ENCODE measurements at regions not wholly inside any gene's neighbourhood (a gene's known extent, or its start where the extent isn't known, plus 50 kb on each side); places are given as distances from the start of the nearest gene placed in this dataset.

DNA sequence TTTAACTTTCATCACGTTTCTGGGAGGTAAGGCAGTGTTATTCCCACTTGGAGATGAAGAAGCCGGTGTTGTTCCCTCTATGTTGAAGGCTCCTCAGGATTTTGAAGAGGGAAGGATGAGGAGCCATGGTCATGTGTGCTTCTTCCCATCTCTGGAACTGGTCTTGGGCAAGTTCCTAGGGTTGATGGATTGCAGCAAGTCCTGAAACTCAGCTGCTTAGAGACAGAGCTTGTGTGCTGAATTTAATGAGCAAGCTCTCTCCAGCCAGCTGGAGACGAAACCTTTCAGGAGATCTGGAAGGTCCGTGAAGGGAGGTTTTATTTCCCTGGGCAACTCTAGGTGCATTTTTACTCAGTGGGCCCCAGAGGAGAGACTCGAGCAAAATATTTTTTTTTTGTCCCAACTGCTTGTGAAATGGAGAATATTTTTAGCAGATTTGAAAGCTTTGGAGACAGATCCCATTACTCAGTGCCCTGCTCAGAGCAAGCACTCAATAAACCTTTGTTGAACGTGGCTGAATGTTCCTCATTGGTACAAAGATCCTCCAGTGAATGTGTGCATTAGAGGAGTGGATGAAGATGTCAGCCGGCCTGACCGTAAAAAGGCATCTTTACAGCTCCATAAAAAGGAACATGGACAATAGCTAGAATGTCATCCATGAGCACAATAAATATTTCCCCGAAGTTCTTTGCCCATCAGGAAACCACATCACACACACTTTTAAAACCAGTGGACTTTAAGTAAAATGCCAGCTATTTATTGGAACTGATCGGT, 55.6 kb upstream of the RGMA start:
- intact Hi-C loops (cut with micrococcal nuclease), result no loop called here

DNA sequence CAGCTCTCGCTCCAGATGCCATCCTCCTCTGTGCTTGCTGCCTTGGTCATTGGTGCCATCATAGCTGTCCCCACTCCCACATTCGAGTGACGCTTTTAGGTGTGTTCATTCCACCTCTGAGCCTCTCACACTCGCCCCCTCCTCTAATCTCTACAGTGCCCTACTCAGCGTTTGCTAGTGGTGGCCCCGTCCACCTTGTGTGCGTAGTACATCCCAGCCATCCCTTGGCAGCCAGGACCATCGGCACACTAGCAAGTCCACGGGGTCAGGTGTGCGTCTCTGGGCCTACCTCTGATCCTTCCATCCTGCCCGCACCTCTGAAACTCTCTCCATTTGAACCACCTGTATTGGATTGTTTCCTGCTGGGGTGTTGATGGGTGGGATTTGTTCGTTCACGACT, 54.2 kb upstream of the RGMA start:
- intact Hi-C loops (cut with micrococcal nuclease), result no loop called here

DNA sequence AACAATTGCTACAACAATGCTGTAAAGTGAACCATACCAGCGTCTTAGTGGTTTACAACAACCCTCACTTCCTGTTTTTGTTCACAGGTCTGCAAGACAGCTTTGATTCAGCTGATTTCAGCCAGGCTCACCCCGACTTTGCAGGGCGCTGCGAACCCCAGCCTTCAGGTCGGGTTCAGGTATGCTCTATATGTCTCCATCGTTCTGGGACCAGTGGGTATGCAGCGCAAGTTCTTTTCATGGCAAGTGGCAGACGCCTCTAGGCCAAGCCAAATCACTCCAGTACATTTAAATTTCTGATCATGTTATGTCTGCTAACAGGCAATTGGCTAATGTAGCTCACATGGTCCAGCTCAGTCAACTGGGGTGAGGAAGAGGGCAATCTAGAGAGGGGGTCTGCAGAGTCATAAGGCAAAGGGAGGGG, 52.4 kb upstream of the RGMA start:
- intact Hi-C loops (cut with micrococcal nuclease), result no loop called here

DNA sequence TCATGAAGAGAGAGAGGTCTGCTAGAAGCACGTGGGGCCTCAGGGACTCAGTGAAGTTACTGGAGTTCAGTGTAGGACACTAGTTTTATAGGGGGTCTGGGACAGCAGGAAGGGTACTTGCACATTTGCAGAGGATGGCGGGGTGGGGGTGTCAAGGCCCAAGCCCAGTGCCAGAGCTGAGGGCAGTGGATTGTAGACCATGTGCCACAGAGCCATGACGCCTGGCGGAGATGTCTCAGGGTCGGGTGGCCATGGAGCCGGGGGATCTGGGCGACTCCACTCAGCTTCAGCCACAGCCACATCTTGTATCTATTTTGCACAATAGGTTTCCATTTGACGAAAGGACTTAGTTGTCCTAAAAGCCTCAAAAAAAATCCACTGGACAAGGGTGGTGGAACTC, 50.4 kb upstream of the RGMA start:
- intact Hi-C loops (cut with micrococcal nuclease), result no loop called here

DNA sequence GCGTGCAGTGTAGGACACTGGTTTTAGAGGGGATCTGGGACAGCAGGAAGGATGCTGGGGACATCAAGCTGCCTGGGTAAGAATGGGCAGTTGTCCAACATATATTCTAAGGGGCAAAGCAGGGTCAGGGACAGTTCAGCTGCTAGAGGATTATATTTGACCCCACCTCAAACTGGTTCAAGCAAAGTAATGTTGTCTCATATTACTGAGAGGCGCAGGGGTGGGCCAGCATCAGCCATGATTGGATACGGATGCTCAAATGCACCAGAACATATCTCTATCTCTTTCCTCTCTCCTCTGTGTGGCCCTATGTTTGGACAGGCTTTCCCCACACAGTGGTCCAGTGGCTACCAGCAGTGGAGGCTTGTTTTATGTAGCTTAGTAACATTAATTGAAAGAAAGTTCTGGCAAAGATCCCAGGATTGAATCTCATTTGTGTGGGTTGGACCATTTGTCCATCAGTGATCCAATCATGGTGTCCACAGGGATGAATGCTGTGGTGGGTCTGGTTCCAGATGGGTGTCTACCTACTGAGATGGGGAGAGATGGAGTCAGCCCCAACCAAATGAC, 49.8 kb upstream of the RGMA start:
- intact Hi-C loops (cut with micrococcal nuclease), result no loop called here

Data from T-helper 2 cell treated with Interferon-gamma antibody and Interleukin-4, amounts not matched to agents 100 ng/mL and 5 ng/mL, for 36 hours (primary cell).